B cell (primary cell): ENCODE measurements at regions not wholly inside any gene's neighbourhood (a gene's known extent, or its start where the extent isn't known, plus 50 kb on each side); places are given as distances from the start of the nearest gene placed in this dataset.

ENCODE experiments used
- EZH2 ChIP-seq: IDR thresholded peaks from 2 replicates; pipeline ENCODE4 v1.6.1; 2012; ENCODE audit warnings: borderline replicate concordance, low read depth, mild to moderate bottlenecking, moderate library complexity, low read length; ENCODE audit not compliant: insufficient read depth, poor library complexity, severe bottlenecking
- TF ChIP-seq, protein P1 (sequence below): fragments of 200-600 bp; IDR thresholded peaks from one replicate; pipeline ENCODE4 v1.8.0; 2022; ENCODE audit warnings: antibody characterized with exemption, mild to moderate bottlenecking

GRCh38 chr2:184199274-184199673, 399.1 kb upstream of the ZNF804A start:
- TF ChIP-seq, protein P1, sequence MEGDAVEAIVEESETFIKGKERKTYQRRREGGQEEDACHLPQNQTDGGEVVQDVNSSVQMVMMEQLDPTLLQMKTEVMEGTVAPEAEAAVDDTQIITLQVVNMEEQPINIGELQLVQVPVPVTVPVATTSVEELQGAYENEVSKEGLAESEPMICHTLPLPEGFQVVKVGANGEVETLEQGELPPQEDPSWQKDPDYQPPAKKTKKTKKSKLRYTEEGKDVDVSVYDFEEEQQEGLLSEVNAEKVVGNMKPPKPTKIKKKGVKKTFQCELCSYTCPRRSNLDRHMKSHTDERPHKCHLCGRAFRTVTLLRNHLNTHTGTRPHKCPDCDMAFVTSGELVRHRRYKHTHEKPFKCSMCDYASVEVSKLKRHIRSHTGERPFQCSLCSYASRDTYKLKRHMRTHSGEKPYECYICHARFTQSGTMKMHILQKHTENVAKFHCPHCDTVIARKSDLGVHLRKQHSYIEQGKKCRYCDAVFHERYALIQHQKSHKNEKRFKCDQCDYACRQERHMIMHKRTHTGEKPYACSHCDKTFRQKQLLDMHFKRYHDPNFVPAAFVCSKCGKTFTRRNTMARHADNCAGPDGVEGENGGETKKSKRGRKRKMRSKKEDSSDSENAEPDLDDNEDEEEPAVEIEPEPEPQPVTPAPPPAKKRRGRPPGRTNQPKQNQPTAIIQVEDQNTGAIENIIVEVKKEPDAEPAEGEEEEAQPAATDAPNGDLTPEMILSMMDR: no peak
- TF ChIP-seq EZH2: no peak
